SU-DHL-6 (cell line): ENCODE measurements at regions not wholly inside any gene's neighbourhood (a gene's known extent, or its start where the extent isn't known, plus 50 kb on each side); places are given as distances from the start of the nearest gene placed in this dataset.

Experiments used
- H2AFZ ChIP-seq: fragments of 200-600 bp; sonication (generic); 2 replicates; pipeline ENCODE4 v1.6.1; 2014; ENCODE audit warnings: low read depth, mild to moderate bottlenecking, moderate library complexity, mixed read lengths, antibody characterized with exemption, low read length; ENCODE audit not compliant: severe bottlenecking
- H3F3A ChIP-seq: fragments of 200-600 bp; shearing (Covaris generic); 2 replicates; pipeline ENCODE4 v1.6.0; 2016; ENCODE audit warnings: antibody characterized with exemption, mild to moderate bottlenecking; ENCODE audit not compliant: insufficient read depth
- H3K27ac ChIP-seq: fragments of 200-600 bp; sonication (generic); 2 replicates; pipeline ENCODE4 v1.5.1; 2016; ENCODE audit warnings: low read depth, mild to moderate bottlenecking, low read length, moderate library complexity, mixed read lengths
- H3K27me3 ChIP-seq: fragments of 200-600 bp; sonication (generic), shearing (Covaris generic); 2 replicates; pipeline ENCODE4 v1.6.0; 2014; ENCODE audit warnings: mild to moderate bottlenecking, low read length
- H3K36me3 ChIP-seq: fragments of 200-600 bp; sonication (generic); 2 replicates; pipeline ENCODE4 v1.6.1; 2014; ENCODE audit warnings: mild to moderate bottlenecking, low read length, mixed read lengths
- H3K4me2 ChIP-seq: fragments of 300-600, 200-600 bp; shearing (Covaris generic), sonication (generic); 2 replicates; pipeline ENCODE4 v1.6.0; 2014; ENCODE audit warnings: low read length, low read depth, mild to moderate bottlenecking; ENCODE audit not compliant: poor library complexity, severe bottlenecking
- H3K4me3 ChIP-seq: fragments of 200-600 bp; sonication (generic); 2 replicates; pipeline ENCODE4 v1.5.1; 2014; ENCODE audit warnings: antibody characterized with exemption, low read length, mild to moderate bottlenecking, mixed read lengths; ENCODE audit not compliant: insufficient read depth, poor library complexity, severe bottlenecking
- H3K79me2 ChIP-seq: fragments of 200-600 bp; sonication (generic); 2 replicates; pipeline ENCODE4 v1.6.1; 2014; ENCODE audit warnings: mild to moderate bottlenecking, low read length, moderate library complexity; ENCODE audit not compliant: insufficient read depth
- H3K9ac ChIP-seq: fragments of 200-600 bp; sonication (generic); 2 replicates; pipeline ENCODE4 v1.7.0; 2014; ENCODE audit warnings: mild to moderate bottlenecking, low read length
- H3K9me2 ChIP-seq: fragments of 200-600 bp; sonication (generic); replicated peaks from 2 replicates; pipeline ENCODE4 v1.6.1; 2014; ENCODE audit warnings: low read length; ENCODE audit not compliant: insufficient read depth
- H3K9me3 ChIP-seq: fragments of 200-600 bp; sonication (generic); 2 replicates; pipeline ENCODE4 v1.6.1; 2014; ENCODE audit warnings: low read length, mixed read lengths; ENCODE audit not compliant: insufficient read depth
- H4K20me1 ChIP-seq: fragments of 200-600 bp; sonication (generic); 2 replicates; pipeline ENCODE4 v1.6.1; 2014; ENCODE audit warnings: low read depth, mild to moderate bottlenecking, antibody characterized with exemption, low read length, moderate library complexity, mixed read lengths
- CTCF ChIP-seq: fragments of 200-600 bp; sonication (generic); IDR thresholded peaks from one replicate; pipeline ENCODE4 v1.5.1; 2017; ENCODE audit warnings: antibody characterized with exemption, mild to moderate bottlenecking, low read length, moderate library complexity; ENCODE audit not compliant: insufficient read depth, poor library complexity, severe bottlenecking
- EZH2phosphoT487 ChIP-seq: fragments of 200-600 bp; sonication (generic), shearing (Covaris generic); conservative IDR thresholded peaks from 2 replicates; pipeline ENCODE4 v1.6.1; 2018; ENCODE audit warnings: mild to moderate bottlenecking, antibody characterized with exemption, low read length, moderate library complexity, mixed read lengths

DNA sequence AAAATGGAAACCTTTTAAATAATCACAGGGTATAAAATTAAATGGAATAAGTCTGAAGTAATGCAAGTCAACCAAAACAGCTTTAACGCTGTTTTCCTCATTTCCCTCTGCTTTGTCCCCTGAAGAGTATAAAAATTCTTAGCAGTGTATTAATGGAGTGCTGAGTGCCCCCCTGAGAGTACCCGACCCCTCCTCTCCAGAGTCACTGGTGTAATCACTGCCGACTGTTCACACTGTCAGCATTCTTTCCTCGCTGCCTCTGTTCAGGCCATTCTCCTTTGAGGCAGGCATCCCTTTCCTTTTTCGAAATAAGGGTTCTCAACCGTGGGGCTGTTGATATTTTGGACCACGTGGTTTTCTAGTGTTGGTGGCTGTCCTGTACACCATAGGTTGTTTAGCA, 146.9 kb upstream of the SLC10A2 start:
- H4K20me1 ChIP-seq = no peaks in the 10 kb centered on the region
- H3K4me2 ChIP-seq = no peak overlapping the region
- H3K27me3 ChIP-seq = no peaks in the 10 kb centered on the region
- H3K4me3 ChIP-seq = no peak overlapping the region
- H3F3A ChIP-seq = no peaks in the 10 kb centered on the region
- H3K9me2 ChIP-seq = no peaks in the 10 kb centered on the region
- H2AFZ ChIP-seq = no peak overlapping the region
- H3K9me3 ChIP-seq = no peaks in the 10 kb centered on the region
- no peaks in the 10 kb centered on the region for H3K79me2 ChIP-seq
- H3K9ac ChIP-seq = no peak overlapping the region
- no peak overlapping the region for H3K27ac ChIP-seq
- no peaks in the 10 kb centered on the region for H3K36me3 ChIP-seq
- TF ChIP-seq EZH2phosphoT487 (no peak), CTCF (no peak)

- TF ChIP-seq CTCF = no peak
- TF ChIP-seq EZH2phosphoT487 = no peak
- no peak overlapping the region for H3K9ac ChIP-seq
- H3K4me2 ChIP-seq = no peak overlapping the region
- no peak overlapping the region for H3K27ac ChIP-seq
- H3K4me3 ChIP-seq = no peak overlapping the region
- no peaks in the 10 kb centered on the region for H3K79me2 ChIP-seq
- H3K27me3 ChIP-seq = no peaks in the 10 kb centered on the region
- H3K9me2 ChIP-seq = no peaks in the 10 kb centered on the region
- no peak overlapping the region for H2AFZ ChIP-seq
- H3K36me3 ChIP-seq = no peaks in the 10 kb centered on the region
- H4K20me1 ChIP-seq = no peaks in the 10 kb centered on the region
- H3K9me3 ChIP-seq = no peaks in the 10 kb centered on the region
- no peaks in the 10 kb centered on the region for H3F3A ChIP-seq
Measured at GRCh38 chr13:103210348-103210747, 144.1 kb upstream of the SLC10A2 start.

DNA sequence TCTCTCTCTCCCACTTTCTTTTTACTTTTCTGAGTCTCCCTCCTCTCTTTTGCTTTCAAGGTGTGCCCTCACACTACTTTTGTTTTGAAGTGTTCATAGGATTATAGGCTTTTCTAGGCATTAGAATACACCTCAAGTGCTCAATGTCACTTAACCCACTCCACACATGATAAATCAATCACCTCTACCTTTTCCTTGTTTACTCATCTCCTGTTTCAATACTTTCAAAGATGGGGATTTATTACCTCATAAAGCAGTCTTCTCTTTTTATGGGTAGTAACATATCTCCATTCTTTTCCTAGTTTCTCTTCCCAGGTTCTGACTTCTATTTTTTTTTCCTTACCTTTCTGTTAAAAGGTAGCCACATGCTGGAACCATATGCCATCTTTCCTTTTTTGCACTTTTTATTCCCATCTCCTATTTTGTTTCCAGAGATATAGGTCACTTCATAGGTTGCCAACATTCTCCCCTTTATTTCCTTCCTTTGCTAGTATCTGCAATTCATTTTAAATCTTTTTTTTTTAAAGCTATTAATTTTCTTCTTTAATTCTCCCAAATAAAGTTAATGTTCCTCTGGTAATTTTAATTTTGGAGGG, 137.6 kb upstream of the SLC10A2 start:
- H2AFZ ChIP-seq = no peak overlapping the region
- H3K9me3 ChIP-seq = peaks cover 10% of the 10 kb centered on the region; the same call in 1 of the 2 replicates
- H3K27ac ChIP-seq = no peak overlapping the region
- H3K9me2 ChIP-seq = 0 out of 2 replicates have a peak, but pooled peaks cover 3% of the 10 kb centered on the region
- H3K4me2 ChIP-seq = no peak overlapping the region
- no peaks in the 10 kb centered on the region for H3K27me3 ChIP-seq
- no peak overlapping the region for H3K4me3 ChIP-seq
- no peaks in the 10 kb centered on the region for H3K79me2 ChIP-seq
- H3K36me3 ChIP-seq = no peaks in the 10 kb centered on the region
- no peaks in the 10 kb centered on the region for H3F3A ChIP-seq
- no peaks in the 10 kb centered on the region for H4K20me1 ChIP-seq
- H3K9ac ChIP-seq = no peak overlapping the region
- TF ChIP-seq CTCF = no peak
- no peak for TF ChIP-seq EZH2phosphoT487
